Adipocyte (in vitro differentiated cells): ENCODE measurements at regions not wholly inside any gene's neighbourhood (a gene's known extent, or its start where the extent isn't known, plus 50 kb on each side); places are given as distances from the start of the nearest gene placed in this dataset.
"Not testable (repeated sequence)": the region's sequence is repeated elsewhere in the genome, so short reads cannot be mapped to it uniquely, and the experiment has no call there.

ENCODE experiments used
- DNase-seq: peaks from one replicate; pipeline ENCODE4 v3.0.0-alpha.2; 2015; ENCODE audit warnings: low read depth
- H3K27me3 ChIP-seq: replicated peaks from 2 replicates; pipeline ENCODE4 v1.7.0; 2013; ENCODE audit warnings: mild to moderate bottlenecking, low read length, moderate library complexity; ENCODE audit not compliant: control insufficient read depth, insufficient read depth
- H3K36me3 ChIP-seq: 2 replicates; pipeline ENCODE4 v1.7.0; 2013; ENCODE audit warnings: low read length, mild to moderate bottlenecking, moderate library complexity; ENCODE audit not compliant: control insufficient read depth, insufficient read depth, severe bottlenecking
- H3K4me1 ChIP-seq: 2 replicates; pipeline ENCODE4 v1.7.0; 2013; ENCODE audit warnings: mild to moderate bottlenecking, low read length, moderate library complexity; ENCODE audit not compliant: control insufficient read depth, insufficient read depth
- H3K4me3 ChIP-seq: 2 replicates; pipeline ENCODE4 v1.7.0; 2013; ENCODE audit warnings: mild to moderate bottlenecking, low read length, moderate library complexity
- H3K9ac ChIP-seq: 2 replicates; pipeline ENCODE4 v1.7.0; 2013; ENCODE audit warnings: mild to moderate bottlenecking, low read length, moderate library complexity
- H3K9me3 ChIP-seq: 2 replicates; pipeline ENCODE4 v1.7.0; 2013; ENCODE audit warnings: mild to moderate bottlenecking, low read length, moderate library complexity; ENCODE audit not compliant: control insufficient read depth

DNA sequence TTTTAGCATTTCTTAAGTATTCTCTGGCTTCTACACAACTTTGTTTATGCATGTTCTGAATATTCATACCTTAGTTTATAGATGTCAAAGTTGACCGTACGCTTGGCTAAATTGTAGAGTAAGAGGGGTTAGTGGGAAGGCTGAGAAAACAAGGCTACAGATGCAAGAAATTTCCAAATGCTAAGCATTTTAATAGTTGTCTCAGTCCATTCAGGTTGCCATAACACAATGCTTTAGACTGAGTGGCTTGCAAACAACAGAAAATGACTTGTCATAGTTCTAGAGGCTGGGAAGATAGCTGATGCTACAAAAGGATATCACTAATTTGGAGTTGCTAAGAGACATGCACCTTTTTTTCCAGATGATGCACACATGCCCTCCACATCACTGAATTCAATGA is 53.0 kb upstream of the C1QTNF3 start:
- H3K9ac ChIP-seq, H3K27me3 ChIP-seq, H3K4me3 ChIP-seq, H3K4me1 ChIP-seq, H3K36me3 ChIP-seq, H3K9me3 ChIP-seq, DNase-seq: not testable (repeated sequence)

DNA sequence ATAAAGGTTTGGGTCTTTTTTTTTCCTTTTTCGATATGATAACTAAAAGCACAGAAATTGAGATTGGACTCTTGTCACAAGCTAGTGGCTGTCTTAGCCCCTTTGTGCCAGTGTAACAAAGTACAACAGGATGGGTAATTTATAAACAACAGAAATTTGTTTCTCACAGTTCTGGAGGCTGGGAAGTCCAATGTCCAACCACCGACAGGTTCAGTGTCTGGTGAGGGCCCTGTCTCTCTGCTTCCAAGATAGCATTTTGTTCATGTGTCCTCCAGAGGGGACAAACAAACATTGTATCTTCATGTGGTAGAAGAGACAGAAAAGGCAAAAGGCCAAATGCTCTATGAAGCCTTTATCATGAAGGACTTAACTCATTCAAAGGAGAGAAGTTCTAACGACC is 56.9 kb upstream of the C1QTNF3 start:
- H3K4me3 ChIP-seq, DNase-seq, H3K4me1 ChIP-seq, H3K9ac ChIP-seq, H3K27me3 ChIP-seq, H3K9me3 ChIP-seq, H3K36me3 ChIP-seq: not testable (repeated sequence)

DNA sequence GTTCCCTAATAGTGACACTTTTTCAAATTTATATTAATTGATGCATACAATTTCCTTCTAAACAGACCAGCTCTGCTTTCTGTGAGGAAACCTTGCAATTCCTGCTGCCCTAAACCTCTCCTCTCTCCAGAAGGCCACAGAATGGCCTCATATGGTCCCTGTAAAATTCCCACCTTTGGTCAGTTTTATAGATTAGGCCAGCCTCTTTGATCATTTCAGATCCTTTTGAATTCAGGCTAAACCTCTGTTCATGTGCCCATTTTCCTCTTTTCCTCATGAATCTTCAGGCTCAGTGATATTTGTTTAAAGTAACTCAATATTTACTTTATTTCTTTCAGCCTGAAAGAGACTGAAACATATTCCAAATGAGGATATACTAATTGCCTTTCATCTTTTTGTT is 58.6 kb upstream of the C1QTNF3 start:
- not testable (repeated sequence) for H3K9ac ChIP-seq, H3K9me3 ChIP-seq, DNase-seq, H3K4me3 ChIP-seq, H3K36me3 ChIP-seq, H3K27me3 ChIP-seq, H3K4me1 ChIP-seq

DNA sequence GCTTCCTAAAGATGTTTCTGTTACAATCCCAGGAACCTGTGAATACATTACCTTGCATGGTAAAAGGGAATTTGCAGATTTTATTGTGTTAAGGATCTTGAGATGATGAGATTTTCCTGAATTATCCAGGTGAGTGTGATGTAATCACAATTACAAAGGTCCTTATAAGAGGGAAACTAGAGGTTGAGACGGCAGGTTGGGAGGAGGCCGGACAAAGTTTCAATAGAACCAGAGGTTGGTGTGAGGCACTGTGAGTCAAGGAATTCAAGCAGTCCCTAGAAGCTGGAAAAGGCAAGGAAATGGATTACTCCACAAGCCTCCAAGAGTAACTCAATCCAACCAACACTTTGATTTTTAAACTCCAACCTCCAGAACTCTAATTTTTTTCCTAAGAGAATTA is 65.9 kb upstream of the C1QTNF3 start:
- not testable (repeated sequence) for H3K4me1 ChIP-seq, H3K9ac ChIP-seq, H3K27me3 ChIP-seq, H3K9me3 ChIP-seq, DNase-seq, H3K36me3 ChIP-seq, H3K4me3 ChIP-seq

DNA sequence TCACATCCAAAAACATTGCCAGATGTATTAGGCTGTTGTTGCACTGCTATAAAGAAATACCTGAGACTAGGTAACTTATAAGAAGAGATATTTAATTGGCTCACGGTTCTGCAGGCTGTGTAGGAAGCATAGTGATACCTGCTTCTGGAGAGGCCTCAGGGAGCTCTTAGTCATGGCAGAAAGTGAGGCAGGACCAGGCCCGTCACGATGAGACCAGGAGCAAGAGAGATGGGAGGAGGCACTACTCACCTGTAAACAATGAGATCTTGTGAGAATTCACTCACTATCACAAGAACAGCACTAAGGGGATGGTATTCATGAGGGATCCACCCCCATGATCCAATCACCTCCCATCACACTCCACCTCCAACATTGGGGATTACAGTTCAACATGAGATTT is 81.3 kb upstream of the C1QTNF3 start:
- not testable (repeated sequence) for H3K27me3 ChIP-seq, H3K4me3 ChIP-seq, DNase-seq

DNA sequence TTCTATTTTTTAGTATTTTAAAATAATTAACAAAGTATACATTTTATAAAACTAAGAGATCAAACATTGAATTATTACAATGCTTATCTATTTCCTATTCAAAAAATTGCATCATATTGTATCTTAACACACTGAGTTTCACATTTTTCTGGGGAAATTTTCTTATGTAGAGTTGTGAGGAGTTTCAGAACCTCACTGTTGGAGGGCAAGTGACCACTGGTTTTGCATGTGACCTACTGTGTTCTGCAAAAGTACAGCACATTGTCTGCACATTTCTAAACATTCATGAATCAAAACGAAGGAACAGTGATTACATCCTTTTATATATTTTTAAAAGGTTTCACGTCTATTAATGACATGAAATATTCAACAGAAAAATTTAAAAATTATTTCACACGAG is 82.3 kb upstream of the C1QTNF3 start:
- not testable (repeated sequence) for H3K9me3 ChIP-seq, DNase-seq, H3K4me3 ChIP-seq, H3K27me3 ChIP-seq, H3K4me1 ChIP-seq, H3K36me3 ChIP-seq, H3K9ac ChIP-seq

More for the DNA sequence above, 81.3 kb upstream of the C1QTNF3 start:
- H3K9me3 ChIP-seq, H3K9ac ChIP-seq, H3K4me1 ChIP-seq, H3K36me3 ChIP-seq: not testable (repeated sequence)

DNA sequence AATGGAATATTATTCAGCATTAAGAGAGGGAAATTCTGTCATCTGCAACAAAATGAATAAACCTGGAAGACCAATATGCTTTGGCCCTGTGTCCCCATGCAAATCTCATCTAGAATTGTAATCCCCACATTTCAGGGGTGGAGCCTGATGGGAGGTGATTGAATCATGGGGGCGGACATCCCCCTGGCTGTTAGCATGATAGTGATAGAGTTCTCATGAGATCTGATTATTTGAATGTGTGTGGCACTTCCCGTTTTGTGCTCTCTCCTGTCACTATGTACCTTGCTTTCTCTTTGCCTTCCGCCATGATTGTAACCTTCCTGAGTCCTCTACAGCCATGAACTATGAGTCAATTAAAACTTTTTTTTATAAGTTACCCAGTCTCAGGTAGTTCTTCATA is 83.7 kb upstream of the C1QTNF3 start:
- H3K4me3 ChIP-seq, H3K9me3 ChIP-seq, H3K36me3 ChIP-seq, DNase-seq, H3K4me1 ChIP-seq, H3K9ac ChIP-seq, H3K27me3 ChIP-seq: not testable (repeated sequence)

DNA sequence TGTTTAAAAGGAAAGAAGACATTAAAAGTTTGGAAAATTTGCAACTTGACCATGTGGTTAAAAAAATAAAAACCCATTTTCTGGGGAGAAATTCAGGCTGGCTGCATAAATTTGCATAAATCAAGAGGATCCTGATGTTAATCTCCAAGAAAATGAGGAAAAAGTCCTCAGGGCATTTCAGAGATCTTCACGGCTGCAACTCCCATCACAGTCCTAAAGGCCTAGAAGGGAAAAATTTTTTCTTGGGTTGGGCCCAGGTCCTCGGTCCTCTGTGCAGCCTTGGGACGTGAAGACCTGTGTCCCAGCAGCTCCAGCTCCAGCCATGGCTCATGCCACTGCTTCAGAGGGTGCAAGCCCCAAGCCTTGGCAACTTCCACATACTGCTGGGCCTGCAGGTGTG is 84.8 kb upstream of the C1QTNF3 start:
- not testable (repeated sequence) for H3K9me3 ChIP-seq, DNase-seq, H3K27me3 ChIP-seq, H3K4me1 ChIP-seq, H3K4me3 ChIP-seq, H3K36me3 ChIP-seq, H3K9ac ChIP-seq

DNA sequence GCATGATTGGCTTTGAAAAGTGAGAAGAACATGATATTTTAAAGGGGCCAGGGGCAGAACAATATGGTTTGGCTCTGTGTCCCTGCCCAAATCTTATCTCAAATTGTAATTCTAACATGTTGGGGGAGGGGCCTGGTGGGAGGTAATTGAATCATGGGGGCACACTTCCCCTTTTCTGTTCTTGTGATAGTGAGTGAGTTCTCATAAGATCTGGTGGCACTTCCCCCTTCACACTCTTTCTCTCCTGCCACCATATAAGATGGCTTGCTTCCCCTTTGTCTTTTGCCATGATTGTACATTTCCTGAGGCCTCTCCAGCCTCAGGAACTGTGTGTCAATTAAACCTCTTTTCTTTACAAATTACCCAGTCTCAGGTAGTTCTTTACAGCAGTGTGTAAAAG is 85.9 kb upstream of the C1QTNF3 start:
- H3K27me3 ChIP-seq, DNase-seq: not testable (repeated sequence)

DNA sequence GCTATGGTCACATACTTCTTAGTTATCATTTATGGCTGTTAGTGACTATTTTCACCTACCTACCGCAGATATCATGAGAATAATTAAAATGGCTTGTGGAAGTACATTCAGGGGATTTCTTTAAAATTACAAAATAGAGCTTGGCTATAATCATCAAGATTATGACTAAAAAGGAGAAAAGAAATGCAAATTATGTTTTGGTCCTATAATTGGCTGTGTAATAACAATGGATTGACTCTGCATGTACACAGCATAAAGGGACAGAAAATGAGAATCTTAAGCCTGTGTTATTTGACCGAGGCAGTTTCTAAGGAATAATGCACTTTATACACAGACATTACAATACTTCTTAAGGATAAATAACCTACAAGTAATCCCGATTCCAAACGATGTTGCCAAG is 112.0 kb upstream of the C1QTNF3 start:
- H3K9ac ChIP-seq, DNase-seq, H3K4me1 ChIP-seq, H3K4me3 ChIP-seq, H3K36me3 ChIP-seq, H3K27me3 ChIP-seq, H3K9me3 ChIP-seq: not testable (repeated sequence)

More for the DNA sequence above, 85.9 kb upstream of the C1QTNF3 start:
- not testable (repeated sequence) for H3K4me3 ChIP-seq, H3K36me3 ChIP-seq, H3K4me1 ChIP-seq, H3K9me3 ChIP-seq, H3K9ac ChIP-seq

DNA sequence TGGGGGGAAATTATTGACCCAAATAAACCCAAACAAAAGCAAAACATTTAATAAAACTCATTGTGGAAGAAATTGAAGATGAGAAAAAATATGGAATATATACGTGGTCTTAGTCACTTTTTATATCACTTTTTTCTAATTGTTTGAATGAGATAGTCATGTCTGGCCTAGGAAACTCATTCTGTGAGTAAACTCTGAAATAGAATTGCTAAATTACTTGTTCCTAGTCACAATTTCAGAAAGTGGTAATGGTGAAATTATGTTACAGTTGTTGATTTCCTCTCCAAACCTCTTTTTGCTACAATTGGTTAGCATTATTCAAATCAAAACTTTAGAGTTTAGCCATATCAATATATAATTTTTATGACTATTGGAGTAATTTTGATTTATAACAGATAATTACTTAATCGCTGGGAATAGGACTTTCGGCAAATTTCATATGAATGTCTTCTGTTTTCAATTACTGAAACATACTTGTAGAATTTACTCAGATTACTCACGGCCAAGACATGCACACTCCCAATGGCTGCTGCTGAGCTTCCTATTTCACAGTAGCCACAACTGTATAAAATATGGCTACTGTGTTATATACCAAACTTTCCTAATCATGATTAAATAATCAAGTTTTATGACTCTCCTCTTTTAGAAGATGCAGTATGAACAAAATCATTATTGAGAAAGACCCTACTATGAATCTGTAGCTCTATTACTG is 113.8 kb upstream of the C1QTNF3 start:
- H3K4me1 ChIP-seq, H3K27me3 ChIP-seq, H3K9ac ChIP-seq, H3K36me3 ChIP-seq, H3K9me3 ChIP-seq: not testable (repeated sequence)
- peak; percentile 82 for DNase-seq
- H3K4me3 ChIP-seq: peak overlapping the region; percentile 52

DNA sequence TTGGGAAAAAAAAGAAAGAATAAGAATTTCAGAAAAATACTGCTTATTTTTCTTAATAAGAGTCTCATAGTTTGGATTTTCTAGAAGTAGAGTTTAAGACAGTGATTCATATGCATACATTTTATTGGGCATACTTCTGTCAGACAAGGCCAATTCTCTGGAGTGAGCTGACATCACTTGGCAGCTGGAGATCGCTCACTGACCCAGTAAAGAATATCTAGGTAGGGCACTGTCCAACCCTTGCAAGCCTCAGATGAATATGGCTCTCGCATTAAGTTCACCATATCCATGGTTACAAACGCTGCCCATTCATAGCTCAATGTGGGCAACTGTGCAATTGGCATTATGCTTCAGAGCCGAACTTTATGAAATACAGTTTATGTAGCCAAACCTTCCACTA is 117.9 kb upstream of the C1QTNF3 start:
- H3K36me3 ChIP-seq, H3K4me3 ChIP-seq, H3K9me3 ChIP-seq: not testable (repeated sequence)

More for the DNA sequence above, 117.9 kb upstream of the C1QTNF3 start:
- H3K27me3 ChIP-seq, DNase-seq, H3K4me1 ChIP-seq, H3K9ac ChIP-seq: not testable (repeated sequence)
